Transverse colon (tissue), 4 donors: ENCODE measurements at regions not wholly inside any gene's neighbourhood (a gene's known extent, or its start where the extent isn't known, plus 50 kb on each side); places are given as distances from the start of the nearest gene placed in this dataset.

Experiments
- DNase-seq: peaks from one replicate; pipeline ENCODE4 v3.0.0-alpha.2; 2019
- H3K27ac ChIP-seq, 4 donors: fragments of 200-600 bp; sonication (generic); 2 replicates each; pipeline ENCODE4 v1.5.1; 2016 to 2018; ENCODE audit warnings: inconsistent platforms in 4 of 4
- H3K27me3 ChIP-seq: fragments of 200-600 bp; sonication (generic); 2 replicates; pipeline ENCODE4 v1.5.1; 2017; ENCODE audit warnings: inconsistent platforms
- H3K36me3 ChIP-seq, 4 donors: fragments of 200-600 bp; sonication (generic); 2 replicates each; pipeline ENCODE4 v1.5.1; 2017 to 2019; ENCODE audit warnings: inconsistent platforms in 4 of 4
- H3K4me1 ChIP-seq, 4 donors: fragments of 200-600 bp; sonication (generic); 2 replicates each; pipeline ENCODE4 v1.5.1; 2017 to 2020; ENCODE audit warnings: inconsistent platforms in 4 of 4
- H3K4me3 ChIP-seq, 4 donors: fragments of 200-600 bp; sonication (generic); 1 replicate in 1 of 4; 2 replicates in 3 of 4; pipeline versions ENCODE4 v1.5.1 to v1.6.1; 2017 to 2019; ENCODE audit warnings: inconsistent platforms in 4 of 4
- H3K9me3 ChIP-seq, 2 donors: fragments of 200-600 bp; sonication (generic); 2 replicates each; pipeline ENCODE4 v1.5.1; 2017 to 2019; ENCODE audit warnings: inconsistent platforms in 2 of 2
- EP300 ChIP-seq: sonication (generic); formaldehyde crosslinking; IDR thresholded peaks from one replicate; pipeline ENCODE4 v1.6.1; 2017; ENCODE audit warnings: antibody characterized with exemption, low read depth
- POLR2A ChIP-seq: fragments of 450-650 bp; IDR thresholded peaks from one replicate; pipeline ENCODE4 v1.6.1; 2016; ENCODE audit warnings: antibody characterized with exemption, mild to moderate bottlenecking, moderate library complexity
- POLR2AphosphoS5 ChIP-seq, 3 donors: sonication (generic); formaldehyde crosslinking; IDR thresholded peaks; one replicate each; pipeline ENCODE4 v1.6.1; 2016; ENCODE audit warnings: antibody characterized with exemption in 3 of 3
- WGBS, 2 donors: methylation state at CpG; one replicate each; pipeline ENCODE4 v1.1.5; 2018; ENCODE audit warnings: low coverage in 1 of 2; 5-methylcytosine and 5-hydroxymethylcytosine counted together
- in situ Hi-C, 4 donors: fragments of 200-750 bp; cut with MboI; loops; one replicate each; pipeline versions ENCODE4 v1.15.0 to v1.15.1; 2017; ENCODE audit warnings: low sequenced_read_pairs in 3 of 4, low pct_ligation_motif_present in 1 of 4, low pct_unique_long_range_greater_than_20kb in 1 of 4
- intact Hi-C: fragments of 100-400 bp; cut with DNase I; formaldehyde crosslinking; loops from one replicate; pipeline ENCODE4 v1.15.1; 2023; ENCODE audit warnings: low total_unique reads
- TF ChIP-seq, protein P1 (sequence below), 5 experiments: fragments of 200-600 bp in 3 of 5; fragments of 450-650 bp in 2 of 5; sonication (generic) in 3 of 5; IDR thresholded peaks; 1 replicate in 2 of 5; 2 replicates in 3 of 5; pipeline ENCODE4 v1.5.1; 2016 to 2017; ENCODE audit warnings: antibody characterized with exemption in 5 of 5, inconsistent platforms in 3 of 5, mild to moderate bottlenecking in 2 of 5, moderate library complexity in 1 of 5

DNA sequence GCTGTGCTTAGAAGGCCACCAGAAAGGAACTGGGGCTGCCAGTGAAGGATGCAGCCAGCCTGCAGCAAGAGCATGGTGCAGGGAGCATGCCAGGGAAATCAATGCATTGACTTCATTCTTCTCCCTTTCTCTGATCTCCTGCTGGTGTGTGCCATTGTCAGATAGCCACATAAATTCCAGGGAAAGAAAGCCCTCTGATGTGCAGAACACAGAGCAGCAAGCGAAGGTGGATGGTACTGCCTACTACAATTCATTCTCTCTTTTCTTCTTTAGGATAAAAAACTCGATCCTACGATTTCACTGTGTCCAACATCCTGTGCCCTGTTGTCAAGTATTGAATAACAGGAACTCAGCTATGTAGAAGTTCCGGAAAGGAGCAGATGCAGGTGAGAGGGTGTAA, 446.7 kb upstream of the TMEM132C start:
- Histone ChIP-seq H3K9me3 (no peaks in the 10 kb centered on the region), H3K36me3 (no peaks in the 10 kb centered on the region), H3K4me3 (no peak overlapping the region), H3K4me1 (no peaks in the 10 kb centered on the region), H3K27ac (no peak overlapping the region), H3K27me3 (no peaks in the 10 kb centered on the region)
- DNase-seq, result no peak
- TF ChIP-seq, protein P1, sequence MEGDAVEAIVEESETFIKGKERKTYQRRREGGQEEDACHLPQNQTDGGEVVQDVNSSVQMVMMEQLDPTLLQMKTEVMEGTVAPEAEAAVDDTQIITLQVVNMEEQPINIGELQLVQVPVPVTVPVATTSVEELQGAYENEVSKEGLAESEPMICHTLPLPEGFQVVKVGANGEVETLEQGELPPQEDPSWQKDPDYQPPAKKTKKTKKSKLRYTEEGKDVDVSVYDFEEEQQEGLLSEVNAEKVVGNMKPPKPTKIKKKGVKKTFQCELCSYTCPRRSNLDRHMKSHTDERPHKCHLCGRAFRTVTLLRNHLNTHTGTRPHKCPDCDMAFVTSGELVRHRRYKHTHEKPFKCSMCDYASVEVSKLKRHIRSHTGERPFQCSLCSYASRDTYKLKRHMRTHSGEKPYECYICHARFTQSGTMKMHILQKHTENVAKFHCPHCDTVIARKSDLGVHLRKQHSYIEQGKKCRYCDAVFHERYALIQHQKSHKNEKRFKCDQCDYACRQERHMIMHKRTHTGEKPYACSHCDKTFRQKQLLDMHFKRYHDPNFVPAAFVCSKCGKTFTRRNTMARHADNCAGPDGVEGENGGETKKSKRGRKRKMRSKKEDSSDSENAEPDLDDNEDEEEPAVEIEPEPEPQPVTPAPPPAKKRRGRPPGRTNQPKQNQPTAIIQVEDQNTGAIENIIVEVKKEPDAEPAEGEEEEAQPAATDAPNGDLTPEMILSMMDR (IDR thresholded peaks at IDR 0.05), result no peak
- TF ChIP-seq EP300 (no peak), POLR2A (no peak), POLR2AphosphoS5 (IDR thresholded peaks at IDR 0.05) (no peak)
- in situ Hi-C loops (no loop called here), intact Hi-C loops (no loop called here)
- 74 to 81% methylated on average over 4 of the region's 4 CpGs for WGBS, 2 donors

DNA sequence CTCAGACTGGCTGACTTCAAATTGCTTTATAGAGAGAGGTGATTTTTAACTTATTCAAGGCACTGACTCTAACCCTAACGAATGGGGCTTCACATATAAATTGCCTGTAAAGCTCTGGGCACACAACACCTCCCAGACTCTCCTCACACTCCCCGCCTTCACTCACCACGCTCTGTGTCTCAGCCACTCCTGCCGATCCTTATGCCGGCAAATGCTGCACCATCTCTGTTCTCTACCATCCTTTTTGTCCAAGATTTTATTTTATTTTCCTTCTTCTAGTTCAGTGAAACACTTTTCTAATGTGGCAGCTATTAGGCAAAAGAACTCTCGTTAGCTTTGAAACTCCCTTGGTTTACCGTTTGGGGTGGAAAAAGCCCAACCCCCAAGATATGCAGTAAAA, 446.1 kb upstream of the TMEM132C start:
- H3K27ac ChIP-seq, result no peak overlapping the region
- DNase-seq, result no peak
- no peaks in the 10 kb centered on the region for H3K9me3 ChIP-seq
- TF ChIP-seq, protein P1 (IDR thresholded peaks at IDR 0.05), result no peak
- TF ChIP-seq EP300 (no peak), POLR2A (no peak), POLR2AphosphoS5 (IDR thresholded peaks at IDR 0.05) (no peak)
- WGBS, 2 donors, result 78 to 84% methylated on average over 5 to 7 of the region's 7 CpGs
- intact Hi-C loops (no loop called here), in situ Hi-C loops (no loop called here)
- no peaks in the 10 kb centered on the region for H3K36me3 ChIP-seq
- no peaks in the 10 kb centered on the region for H3K4me1 ChIP-seq
- H3K4me3 ChIP-seq, result no peak overlapping the region
- H3K27me3 ChIP-seq, result no peaks in the 10 kb centered on the region

DNA sequence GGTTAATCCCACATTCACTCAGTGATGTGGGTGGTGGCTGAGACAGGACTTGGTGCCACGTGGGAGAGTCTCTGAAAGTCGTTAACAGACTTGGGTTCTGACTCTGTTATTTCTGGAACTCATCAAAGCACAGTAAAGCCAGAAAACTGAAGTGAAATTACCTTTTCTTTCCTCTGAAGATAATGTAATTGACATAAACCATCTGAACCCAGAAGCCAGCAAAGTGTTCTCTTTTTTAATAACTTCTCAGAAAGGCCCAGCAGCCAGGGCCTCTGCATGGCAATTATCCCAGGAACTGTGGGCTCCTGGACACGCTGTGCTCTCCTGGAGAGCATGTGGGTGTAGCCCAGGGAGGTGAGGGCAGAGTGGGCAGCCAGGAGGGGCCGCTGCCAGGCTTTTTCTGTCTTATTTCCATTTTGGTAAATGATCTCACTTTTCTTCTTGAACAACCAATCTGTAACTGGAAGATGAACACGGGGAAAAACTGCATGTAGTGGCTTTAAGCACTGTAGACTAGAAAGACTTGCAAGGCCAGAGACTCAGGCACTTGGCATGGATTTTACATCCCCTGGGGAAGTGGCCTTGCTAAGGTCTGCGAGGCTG, 444.1 kb upstream of the TMEM132C start:
- in situ Hi-C loops (no loop called here), intact Hi-C loops (no loop called here)
- H3K27ac ChIP-seq, result no peak overlapping the region
- H3K36me3 ChIP-seq, result no peaks in the 10 kb centered on the region
- H3K4me3 ChIP-seq, result no peak overlapping the region
- WGBS, 2 donors, result 37 to 44% methylated on average over 6 of the region's 6 CpGs
- H3K9me3 ChIP-seq, result no peaks in the 10 kb centered on the region
- H3K4me1 ChIP-seq, result no peaks in the 10 kb centered on the region
- TF ChIP-seq, protein P1 (IDR thresholded peaks at IDR 0.05), result no peak
- no peak for TF ChIP-seq EP300
- TF ChIP-seq POLR2A, result no peak
- no peak for TF ChIP-seq POLR2AphosphoS5 (IDR thresholded peaks at IDR 0.05)
- DNase-seq, result no peak
- H3K27me3 ChIP-seq, result no peaks in the 10 kb centered on the region

DNA sequence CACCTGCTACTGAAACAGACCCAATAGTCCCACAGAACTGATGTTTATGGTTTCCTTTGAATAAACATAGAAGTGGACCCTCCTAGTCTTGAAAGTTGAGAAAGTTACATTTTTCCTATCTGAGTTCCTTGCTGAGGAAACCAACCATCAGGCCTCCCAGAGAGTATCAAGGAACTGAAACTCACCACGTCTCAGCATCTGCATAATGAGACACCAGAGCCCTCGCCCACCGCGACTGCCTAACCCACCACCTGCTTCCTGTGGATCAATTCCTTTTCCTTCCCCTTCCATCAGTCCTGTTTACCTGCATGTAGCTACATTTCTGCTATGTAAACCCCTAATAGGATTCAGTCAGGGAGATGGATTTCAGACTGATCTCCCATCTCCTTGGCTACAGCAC, 443.2 kb upstream of the TMEM132C start:
- H3K4me1 ChIP-seq, result no peaks in the 10 kb centered on the region
- no peaks in the 10 kb centered on the region for H3K9me3 ChIP-seq
- in situ Hi-C loops (no loop called here), intact Hi-C loops (no loop called here)
- no peaks in the 10 kb centered on the region for H3K27me3 ChIP-seq
- TF ChIP-seq POLR2AphosphoS5 (IDR thresholded peaks at IDR 0.05), result no peak
- no peak for TF ChIP-seq EP300
- TF ChIP-seq, protein P1 (IDR thresholded peaks at IDR 0.05), result no peak
- no peak for TF ChIP-seq POLR2A
- H3K27ac ChIP-seq, result no peak overlapping the region
- H3K4me3 ChIP-seq, result no peak overlapping the region
- no peaks in the 10 kb centered on the region for H3K36me3 ChIP-seq
- DNase-seq, result no peak
- WGBS, 2 donors, result 73% methylated on average over 4 of the region's 4 CpGs; no CpG with 5 or more reads in 1 of the 2 donors
